Body of pancreas (tissue), 4 donors: ENCODE measurements at regions not wholly inside any gene's neighbourhood (a gene's known extent, or its start where the extent isn't known, plus 50 kb on each side); places are given as distances from the start of the nearest gene placed in this dataset.

Experiments used
- CTCF ChIP-seq, 7 experiments: fragments of 450-650 bp in 4 of 7; fragments of 200-600 bp in 3 of 7; sonication (generic) in 3 of 7; IDR thresholded peaks; one replicate each; pipeline ENCODE4 v1.5.1; 2016 to 2019; ENCODE audit warnings: antibody characterized with exemption in 7 of 7
- POLR2A ChIP-seq, 3 donors: fragments of 450-650 bp; IDR thresholded peaks; one replicate each; pipeline ENCODE4 v1.6.1; 2016; ENCODE audit warnings: antibody characterized with exemption in 3 of 3, mild to moderate bottlenecking in 2 of 3

GRCh38 chr6:149169761-149170511, 147.6 kb upstream of the TAB2 start:
- no peak for TF ChIP-seq CTCF (IDR thresholded peaks at IDR 0.05)
- no peak for TF ChIP-seq POLR2A (IDR thresholded peaks at IDR 0.05)
